BE2C (cell line): ENCODE measurements at regions not wholly inside any gene's neighbourhood (a gene's known extent, or its start where the extent isn't known, plus 50 kb on each side); places are given as distances from the start of the nearest gene placed in this dataset.

Experiments
- DNase-seq: peaks from one replicate; pipeline ENCODE4 v3.0.0-alpha.2; 2020
- H3K27me3 ChIP-seq: fragments of 250-450 bp; sonication (Bioruptor Pico); 2 replicates; pipeline ENCODE4 v1.5.1; 2020; ENCODE audit warnings: mild to moderate bottlenecking
- H3K36me3 ChIP-seq: fragments of 250-450 bp; sonication (Bioruptor Pico); 2 replicates; pipeline ENCODE4 v1.5.1; 2020; ENCODE audit warnings: mild to moderate bottlenecking
- H3K4me1 ChIP-seq: fragments of 250-450 bp; sonication (Bioruptor Pico); 2 replicates; pipeline ENCODE4 v1.5.1; 2020
- H3K4me3 ChIP-seq: 2 replicates; pipeline ENCODE4 v1.5.1; 2011; ENCODE audit warnings: low read depth, low read length
- H3K9me3 ChIP-seq: fragments of 250-450 bp; sonication (Bioruptor Pico); 2 replicates; pipeline ENCODE4 v1.5.1; 2020
- TF ChIP-seq, protein P1 (sequence below): IDR thresholded peaks from 2 replicates; pipeline ENCODE4 v1.5.1; 2012; ENCODE audit warnings: mild to moderate bottlenecking, low read depth, low read length

DNA sequence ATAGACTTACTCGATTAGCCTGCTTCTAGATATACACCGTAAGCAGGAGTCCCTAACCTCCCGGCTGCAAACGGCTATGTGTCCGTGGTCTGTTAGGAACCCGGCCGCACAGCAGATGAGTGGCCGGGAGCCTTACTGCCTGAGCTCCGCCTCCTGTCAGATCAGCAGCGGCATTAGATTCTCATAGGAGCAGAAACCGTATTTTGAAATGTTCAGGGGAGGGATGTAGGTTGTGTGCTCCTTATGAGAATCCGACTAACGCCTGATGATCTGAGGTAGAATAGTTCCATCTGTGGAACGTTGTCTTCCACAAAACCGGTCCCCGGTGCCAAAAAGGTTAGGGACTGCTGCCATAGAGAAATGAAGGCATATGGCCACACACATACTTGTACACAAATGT is 1491.9 kb downstream of the SLITRK5 start:
- Histone ChIP-seq H3K27me3 (no peaks in the 10 kb centered on the region), H3K4me1 (no peaks in the 10 kb centered on the region), H3K36me3 (no peaks in the 10 kb centered on the region), H3K4me3 (no peak overlapping the region), H3K9me3 (no peaks in the 10 kb centered on the region)
- DNase-seq = no peak
- TF ChIP-seq, protein P1, sequence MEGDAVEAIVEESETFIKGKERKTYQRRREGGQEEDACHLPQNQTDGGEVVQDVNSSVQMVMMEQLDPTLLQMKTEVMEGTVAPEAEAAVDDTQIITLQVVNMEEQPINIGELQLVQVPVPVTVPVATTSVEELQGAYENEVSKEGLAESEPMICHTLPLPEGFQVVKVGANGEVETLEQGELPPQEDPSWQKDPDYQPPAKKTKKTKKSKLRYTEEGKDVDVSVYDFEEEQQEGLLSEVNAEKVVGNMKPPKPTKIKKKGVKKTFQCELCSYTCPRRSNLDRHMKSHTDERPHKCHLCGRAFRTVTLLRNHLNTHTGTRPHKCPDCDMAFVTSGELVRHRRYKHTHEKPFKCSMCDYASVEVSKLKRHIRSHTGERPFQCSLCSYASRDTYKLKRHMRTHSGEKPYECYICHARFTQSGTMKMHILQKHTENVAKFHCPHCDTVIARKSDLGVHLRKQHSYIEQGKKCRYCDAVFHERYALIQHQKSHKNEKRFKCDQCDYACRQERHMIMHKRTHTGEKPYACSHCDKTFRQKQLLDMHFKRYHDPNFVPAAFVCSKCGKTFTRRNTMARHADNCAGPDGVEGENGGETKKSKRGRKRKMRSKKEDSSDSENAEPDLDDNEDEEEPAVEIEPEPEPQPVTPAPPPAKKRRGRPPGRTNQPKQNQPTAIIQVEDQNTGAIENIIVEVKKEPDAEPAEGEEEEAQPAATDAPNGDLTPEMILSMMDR = no peak

DNA sequence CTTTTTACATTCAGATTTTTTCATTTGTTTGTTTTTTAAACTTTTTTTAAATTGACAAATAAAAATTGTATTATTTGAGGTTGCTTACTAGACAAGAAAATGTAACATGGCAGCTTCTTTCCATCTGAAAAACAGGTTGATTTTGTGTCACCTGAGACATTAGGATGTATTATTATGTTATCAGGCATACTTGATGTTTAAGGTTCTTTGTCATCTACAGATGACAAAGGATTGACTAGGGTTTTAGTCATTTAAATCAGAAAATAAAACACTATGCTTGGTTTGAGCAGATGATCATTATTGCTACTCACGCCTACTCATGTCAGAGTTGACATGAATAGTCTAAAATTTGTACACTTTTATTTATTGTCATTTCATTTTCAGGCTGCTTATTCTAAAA is 1494.5 kb downstream of the SLITRK5 start:
- TF ChIP-seq, protein P1 = no peak
- no peaks in the 10 kb centered on the region for H3K27me3 ChIP-seq
- no peaks in the 10 kb centered on the region for H3K36me3 ChIP-seq
- DNase-seq = no peak
- H3K4me3 ChIP-seq = no peak overlapping the region
- no peaks in the 10 kb centered on the region for H3K9me3 ChIP-seq
- H3K4me1 ChIP-seq = no peaks in the 10 kb centered on the region

DNA sequence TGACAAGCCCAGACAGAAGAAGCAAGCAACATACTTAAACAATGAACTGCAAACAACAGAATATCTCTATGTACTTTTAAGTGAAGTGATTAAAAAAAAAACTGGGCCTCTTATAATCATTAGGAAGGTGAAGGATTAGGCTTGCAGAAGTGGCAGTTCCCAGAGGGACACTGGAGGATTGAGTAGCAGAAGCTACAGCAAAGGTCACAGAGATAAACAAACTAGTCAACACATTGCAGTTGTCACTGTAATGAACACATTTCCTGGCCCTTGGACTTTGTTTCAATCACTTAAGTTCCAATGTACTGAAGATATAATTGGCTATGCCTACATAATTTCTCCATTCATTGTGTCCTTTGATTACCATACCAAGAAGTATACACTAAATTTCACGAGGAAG is 1498.8 kb downstream of the SLITRK5 start:
- Histone ChIP-seq H3K4me3 (no peak overlapping the region), H3K27me3 (no peaks in the 10 kb centered on the region), H3K36me3 (no peaks in the 10 kb centered on the region), H3K9me3 (no peaks in the 10 kb centered on the region), H3K4me1 (no peaks in the 10 kb centered on the region)
- TF ChIP-seq, protein P1 = no peak
- DNase-seq = no peak

DNA sequence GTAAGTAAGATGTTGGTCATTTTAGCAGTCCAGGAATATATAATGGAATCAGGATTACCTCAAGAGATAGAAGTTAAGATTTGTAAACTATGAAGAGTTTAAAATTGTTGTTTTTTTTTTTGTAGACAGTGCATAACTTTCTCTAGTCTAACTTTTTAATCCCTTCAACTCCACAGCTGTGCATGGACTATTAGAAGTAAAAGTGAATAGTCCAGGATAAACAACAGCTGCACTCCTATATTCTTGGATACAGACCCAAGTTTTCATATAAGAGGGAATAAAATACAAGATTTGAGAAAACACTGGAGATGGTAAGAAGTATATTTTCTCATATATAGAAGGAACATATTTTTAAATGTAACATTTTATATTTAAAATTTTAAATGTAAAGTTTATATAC is 1509.9 kb downstream of the SLITRK5 start:
- DNase-seq = no peak
- no peak overlapping the region for H3K4me3 ChIP-seq
- H3K36me3 ChIP-seq = no peaks in the 10 kb centered on the region
- TF ChIP-seq, protein P1 = no peak
- H3K4me1 ChIP-seq = no peaks in the 10 kb centered on the region
- H3K27me3 ChIP-seq = no peaks in the 10 kb centered on the region
- no peaks in the 10 kb centered on the region; the same call in 1 of the 2 replicates for H3K9me3 ChIP-seq

DNA sequence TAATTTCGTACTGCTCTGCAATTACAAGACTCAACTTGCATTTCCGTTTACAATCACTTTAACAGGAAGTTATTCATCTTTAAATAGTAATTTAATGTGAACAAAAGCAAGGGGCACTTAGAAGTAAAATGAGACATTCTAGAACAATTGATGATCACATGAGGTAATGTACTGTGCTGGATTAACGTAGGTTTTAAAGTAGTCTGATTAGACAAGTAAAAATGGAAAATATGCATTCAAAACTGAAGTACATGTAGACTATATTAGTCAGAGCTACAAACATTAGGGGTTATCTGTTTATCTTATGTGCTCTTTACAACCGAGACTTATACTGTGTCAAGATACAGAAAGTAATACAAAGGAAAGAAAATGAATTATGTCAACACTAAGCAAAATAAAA is 1528.0 kb downstream of the SLITRK5 start:
- Histone ChIP-seq H3K4me3 (no peak overlapping the region), H3K9me3 (no peaks in the 10 kb centered on the region), H3K27me3 (no peaks in the 10 kb centered on the region), H3K4me1 (no peaks in the 10 kb centered on the region), H3K36me3 (no peaks in the 10 kb centered on the region)
- no peak for DNase-seq
- TF ChIP-seq, protein P1 = no peak

DNA sequence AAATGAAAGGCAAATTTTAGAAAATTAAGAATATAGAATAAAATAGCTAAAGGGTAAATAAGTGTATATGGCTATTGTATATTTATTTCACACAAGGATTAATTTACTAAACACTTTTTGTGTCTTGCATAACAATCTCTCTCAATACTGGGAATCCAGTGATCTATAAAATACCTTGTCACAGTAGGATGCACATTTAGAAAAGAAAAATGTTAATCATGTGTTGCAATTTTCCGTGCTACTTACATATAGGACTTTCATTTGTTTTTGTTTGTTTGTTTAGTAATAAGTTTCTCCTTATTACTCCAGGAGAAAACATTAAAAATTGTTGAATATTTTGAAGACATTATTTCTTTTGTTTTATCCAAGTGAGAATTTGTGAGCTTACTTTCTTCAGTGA is 1533.3 kb downstream of the SLITRK5 start:
- TF ChIP-seq, protein P1 = no peak
- no peaks in the 10 kb centered on the region for H3K4me1 ChIP-seq
- no peaks in the 10 kb centered on the region for H3K36me3 ChIP-seq
- H3K9me3 ChIP-seq = no peaks in the 10 kb centered on the region
- H3K4me3 ChIP-seq = no peak overlapping the region
- no peak for DNase-seq
- H3K27me3 ChIP-seq = no peaks in the 10 kb centered on the region
